Heart left ventricle (tissue), 16 donors: ENCODE measurements at regions not wholly inside any gene's neighbourhood (a gene's known extent, or its start where the extent isn't known, plus 50 kb on each side); places are given as distances from the start of the nearest gene placed in this dataset.

Experiments
- ATAC-seq, 4 donors: fragments of 200-7000 bp; cut with Tn5 transposase; one replicate each; pipeline ENCODE4 v1.9.1; 2020 to 2022; ENCODE audit warnings: moderate library complexity in 4 of 4, mild to moderate bottlenecking in 3 of 4, moderate number of reproducible peaks in 1 of 4
- DNase-seq, 5 donors: peaks; one replicate each; pipeline ENCODE4 v3.0.0-alpha.2; 2020
- H3K27ac ChIP-seq, 12 donors: fragments of 200-600 bp; sonication (generic) in 4 of 12; one replicate each; pipeline versions ENCODE4 v1.5.0 to v1.8.0; 2016 to 2022; ENCODE audit warnings: mild to moderate bottlenecking in 2 of 12
- H3K27me3 ChIP-seq, 9 donors: fragments of 200-600 bp; sonication (generic) in 2 of 9; one replicate each; pipeline versions ENCODE4 v1.5.1 to v1.8.0; 2016 to 2022; ENCODE audit warnings: mild to moderate bottlenecking in 3 of 9
- H3K36me3 ChIP-seq, 9 donors: fragments of 200-600 bp; sonication (generic) in 2 of 9; one replicate each; pipeline versions ENCODE4 v1.5.0 to v1.8.0; 2018 to 2022; ENCODE audit warnings: mild to moderate bottlenecking in 2 of 9
- H3K4me1 ChIP-seq, 12 donors: fragments of 200-600 bp; sonication (generic) in 4 of 12; one replicate each; pipeline versions ENCODE4 v1.5.0 to v1.8.0; 2016 to 2022; ENCODE audit warnings: mild to moderate bottlenecking in 3 of 12
- H3K4me3 ChIP-seq, 12 donors: fragments of 200-600 bp; sonication (generic) in 4 of 12; one replicate each; pipeline versions ENCODE4 v1.5.0 to v1.8.0; 2017 to 2022; ENCODE audit warnings: mild to moderate bottlenecking in 9 of 12, moderate library complexity in 4 of 12
- H3K9me3 ChIP-seq, 12 donors: fragments of 200-600 bp; sonication (generic) in 4 of 12; one replicate each; pipeline versions ENCODE4 v1.5.0 to v1.8.0; 2016 to 2022; ENCODE audit warnings: mild to moderate bottlenecking in 1 of 12
- CTCF ChIP-seq, 12 donors: fragments of 200-600 bp; sonication (generic) in 4 of 12; IDR thresholded peaks; one replicate each; pipeline versions ENCODE4 v1.5.0 to v1.8.0; 2018 to 2022; ENCODE audit warnings: antibody characterized with exemption in 12 of 12, mild to moderate bottlenecking in 5 of 12
- POLR2A ChIP-seq, 2 donors: fragments of 450-650 bp; IDR thresholded peaks; one replicate each; pipeline ENCODE4 v1.6.1; 2017; ENCODE audit warnings: antibody characterized with exemption in 2 of 2, mild to moderate bottlenecking in 2 of 2, moderate library complexity in 2 of 2
- WGBS, 4 donors: extraction: QIAGEN DNeasy Blood & Tissue Kit in 2 of 4; methylation state at CpG; one replicate each; pipeline versions ENCODE4 v1.1.5 to v1.1.7; 2013 to 2018; 5-methylcytosine and 5-hydroxymethylcytosine counted together
- intact Hi-C, 10 donors: fragments of 100-400 bp; cut with DNase I; formaldehyde crosslinking; loops; one replicate each; pipeline versions ENCODE4 v1.11.1 to v1.14.2; 2022
- donor health status: ischemic (EF 13 %, LVEDD 7.1; RV severe dilation, severe dysfunction).
- donor health status: healthy with polysubstance abuse.
- donor health status: DM: no; HTN: yes; CAD: no.
- donor health status: DM: no; HTN: no; CAD: no.
- donor health status: ischemic (EF 25% LVEDD 6.9; RV normal size, moderate dysfunction).
- donor health status: ischemic (EF 25% LVEDD 5.7; RV mildly dilated, moderate dysfunction).
- donor health status: healthy.
- donor health status: DM: yes; HTN: yes; CAD: no.
- donor health status: ischemic (EF 35%, LVEDD 5.7; RV mildly dilated, moderate dysfunction).
- donor health status: nonischemic (EF 11% LVEDD 7.7; RV severe dilation, severe dysfunction).
- donor health status: DM: yes; HTN: yes; CAD: no.
- donor health status: PGD.
- donor health status: ischemic (EF 29% LVEDD 5.4; RV normal size, mild dysfunction).
- donor health status: nonischemic (EF 23%, LVEDD 6.1; RV moderate dilation, normal function).

- peaks cover 0 to 28% (median 1%) of the 10 kb centered on the region in 12 donors for H3K4me1 ChIP-seq
- no peaks in the 10 kb centered on the region for H3K27me3 ChIP-seq
- no peaks in the 10 kb centered on the region for H3K9me3 ChIP-seq
- no peak for TF ChIP-seq CTCF (IDR thresholded peaks at IDR 0.05)
- no peak for TF ChIP-seq POLR2A (IDR thresholded peaks at IDR 0.05)
- DNase-seq = no peak
- WGBS, 4 donors = 56 to 73% (median 63%) methylated on average over 7 of the region's 7 CpGs
- no peaks in the 10 kb centered on the region for H3K36me3 ChIP-seq
- no peak overlapping the region for H3K27ac ChIP-seq
- peak in 2 of 4 donors; percentile 41 to 66 for ATAC-seq
- no peak overlapping the region for H3K4me3 ChIP-seq
- intact Hi-C loops = no loop called here
Measured at GRCh38 chr10:44462338-44462914, 77.5 kb upstream of the CXCL12 start.

DNA sequence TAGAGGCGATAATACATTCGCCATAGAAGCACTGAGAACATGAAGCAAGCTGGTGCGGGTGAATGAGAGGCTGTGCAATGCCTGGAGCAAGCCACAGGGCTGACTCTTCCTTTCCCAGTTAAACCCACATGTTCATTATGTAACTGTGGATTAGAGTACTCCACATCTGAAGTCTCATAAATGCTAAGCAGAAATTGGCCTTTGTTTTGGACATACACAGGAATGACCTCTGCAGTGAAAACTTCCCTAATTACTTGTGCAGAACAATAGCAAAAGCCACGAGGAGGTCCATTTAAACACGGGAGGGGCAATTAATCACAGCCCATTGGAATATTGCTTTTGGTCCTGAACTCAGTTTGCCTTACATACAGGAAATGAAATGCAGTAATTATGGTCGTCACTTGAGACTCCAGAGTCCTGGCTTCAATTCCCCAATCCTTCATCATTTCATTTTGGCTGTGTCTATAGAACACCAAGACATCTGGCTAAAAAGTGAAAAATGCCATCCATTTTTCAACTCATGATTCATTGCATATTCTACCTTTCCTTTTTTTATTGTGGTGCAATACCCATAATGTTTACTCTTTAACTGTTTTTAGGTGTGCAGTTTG, 78.7 kb upstream of the CXCL12 start:
- WGBS, 4 donors = 59 to 71% (median 62%) methylated on average over 6 of the region's 6 CpGs
- H3K4me1 ChIP-seq = peaks cover 0 to 27% (median 1%) of the 10 kb centered on the region in 12 donors

DNA sequence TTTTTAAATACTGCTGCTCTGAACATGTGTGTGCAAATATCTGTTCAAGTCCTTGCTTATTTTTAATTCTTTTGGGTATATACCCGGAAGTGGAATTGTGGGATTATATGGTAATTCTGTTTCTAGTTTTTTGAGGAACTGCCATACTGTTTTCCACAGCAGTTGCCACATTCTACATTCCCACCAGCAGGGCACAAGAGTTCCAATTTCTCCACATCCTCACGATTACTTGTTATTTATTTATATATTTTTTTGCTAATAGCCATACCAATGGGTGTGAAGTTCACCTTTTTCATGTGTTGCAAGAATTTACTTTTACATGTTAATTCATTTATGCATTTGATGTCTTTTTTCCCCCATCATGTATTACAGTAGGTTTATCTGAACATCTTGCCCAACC, 79.6 kb upstream of the CXCL12 start:
- no peaks in the 10 kb centered on the region for H3K36me3 ChIP-seq
- intact Hi-C loops = no loop called here
- WGBS, 4 donors = 43 to 49% (median 47%) methylated on average over 2 of the region's 2 CpGs
- no peak for DNase-seq
- H3K27ac ChIP-seq = no peak overlapping the region
- ATAC-seq = no peak
- H3K27me3 ChIP-seq = peaks cover 0 to 11% (median 0%) of the 10 kb centered on the region in 9 donors
- no peak for TF ChIP-seq POLR2A (IDR thresholded peaks at IDR 0.05)
- no peak overlapping the region for H3K4me3 ChIP-seq
- no peaks in the 10 kb centered on the region for H3K9me3 ChIP-seq
- peaks cover 0 to 18% (median 0%) of the 10 kb centered on the region in 12 donors for H3K4me1 ChIP-seq

More for the DNA sequence above, 78.7 kb upstream of the CXCL12 start:
- peaks cover 0 to 4% (median 0%) of the 10 kb centered on the region in 9 donors for H3K27me3 ChIP-seq
- no peaks in the 10 kb centered on the region for H3K9me3 ChIP-seq
- intact Hi-C loops = no loop called here
- DNase-seq (no peak), ATAC-seq (peak in 1 of 4 donors; percentile 39)
- H3K4me3 ChIP-seq = no peak overlapping the region
- no peaks in the 10 kb centered on the region for H3K36me3 ChIP-seq
- TF ChIP-seq CTCF (IDR thresholded peaks at IDR 0.05) (no peak), POLR2A (IDR thresholded peaks at IDR 0.05) (no peak)
- no peak overlapping the region for H3K27ac ChIP-seq

DNA sequence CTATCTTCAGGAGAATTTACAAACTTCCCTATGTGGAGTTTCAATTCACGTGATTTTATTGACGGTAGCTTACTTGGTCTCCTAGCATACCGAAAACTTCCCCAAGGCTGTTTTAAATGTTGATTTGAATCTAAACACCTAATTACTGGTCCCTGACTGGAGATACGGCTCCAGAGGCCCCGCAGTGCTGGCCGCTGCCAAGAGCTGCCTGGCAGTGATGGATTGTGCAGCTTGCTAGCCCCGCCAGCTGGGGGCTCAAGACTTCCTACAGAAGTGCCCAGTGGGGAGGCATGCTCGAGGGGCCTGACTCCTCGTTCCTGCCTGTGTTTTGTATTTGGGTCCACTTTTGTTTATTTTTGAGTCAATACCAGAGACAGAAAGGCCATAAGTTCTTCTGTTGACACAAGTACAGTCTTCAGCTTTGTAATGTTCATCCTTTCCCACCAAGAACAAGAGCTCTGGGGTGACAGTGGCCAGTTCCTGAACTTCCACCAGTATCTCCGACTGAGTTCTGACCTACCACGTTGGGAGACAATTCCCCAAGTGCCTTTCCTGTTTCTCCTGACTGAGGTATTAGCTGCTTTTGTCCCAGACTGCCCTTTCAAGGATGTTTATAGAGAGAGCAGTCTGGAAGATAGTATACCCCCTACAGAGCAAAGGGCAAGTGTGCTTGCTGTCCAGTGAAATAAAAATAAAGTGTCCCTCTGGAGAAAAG, 80.7 kb upstream of the CXCL12 start:
- Histone ChIP-seq H3K27ac (no peak overlapping the region), H3K27me3 (peaks cover 0 to 16% (median 0%) of the 10 kb centered on the region in 9 donors), H3K4me1 (peaks cover 0 to 11% (median 0%) of the 10 kb centered on the region in 12 donors), H3K9me3 (no peaks in the 10 kb centered on the region), H3K36me3 (no peaks in the 10 kb centered on the region), H3K4me3 (no peak overlapping the region)
- intact Hi-C loops = no loop called here
- 74 to 81% (median 77%) methylated on average over 11 of the region's 11 CpGs for WGBS, 4 donors
- no peak for DNase-seq
- no peak for ATAC-seq
- TF ChIP-seq CTCF (IDR thresholded peaks at IDR 0.05) (no peak), POLR2A (IDR thresholded peaks at IDR 0.05) (no peak)
